ENCODE measurements at regions not wholly inside any gene's neighbourhood (a gene's known extent, or its start where the extent isn't known, plus 50 kb on each side); places are given as distances from the start of the nearest gene placed in this dataset.

GRCh38 chr2:217563565-217563964 lies 439.2 kb downstream of the TNS1 start:
- no peaks in the 10 kb centered on the region for H3K27me3 ChIP-seq (ENCODE audit: insufficient read depth in 3 of 3, low read length in 2 of 3)
- H3K36me3 ChIP-seq (ENCODE audit: insufficient read depth in 1 of 2, low read depth in 1 of 2) = no peaks in the 10 kb centered on the region
- no peaks in the 10 kb centered on the region for H3K4me1 ChIP-seq
- 82 to 97% (median 89%) methylated on average over 3 of the region's 3 CpGs for WGBS, 3 donors
- ATAC-seq = no peak
- H3K4me3 ChIP-seq = no peak overlapping the region
- TF ChIP-seq, protein P1, sequence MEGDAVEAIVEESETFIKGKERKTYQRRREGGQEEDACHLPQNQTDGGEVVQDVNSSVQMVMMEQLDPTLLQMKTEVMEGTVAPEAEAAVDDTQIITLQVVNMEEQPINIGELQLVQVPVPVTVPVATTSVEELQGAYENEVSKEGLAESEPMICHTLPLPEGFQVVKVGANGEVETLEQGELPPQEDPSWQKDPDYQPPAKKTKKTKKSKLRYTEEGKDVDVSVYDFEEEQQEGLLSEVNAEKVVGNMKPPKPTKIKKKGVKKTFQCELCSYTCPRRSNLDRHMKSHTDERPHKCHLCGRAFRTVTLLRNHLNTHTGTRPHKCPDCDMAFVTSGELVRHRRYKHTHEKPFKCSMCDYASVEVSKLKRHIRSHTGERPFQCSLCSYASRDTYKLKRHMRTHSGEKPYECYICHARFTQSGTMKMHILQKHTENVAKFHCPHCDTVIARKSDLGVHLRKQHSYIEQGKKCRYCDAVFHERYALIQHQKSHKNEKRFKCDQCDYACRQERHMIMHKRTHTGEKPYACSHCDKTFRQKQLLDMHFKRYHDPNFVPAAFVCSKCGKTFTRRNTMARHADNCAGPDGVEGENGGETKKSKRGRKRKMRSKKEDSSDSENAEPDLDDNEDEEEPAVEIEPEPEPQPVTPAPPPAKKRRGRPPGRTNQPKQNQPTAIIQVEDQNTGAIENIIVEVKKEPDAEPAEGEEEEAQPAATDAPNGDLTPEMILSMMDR (IDR thresholded peaks at IDR 0.05) = no peak
- no peak for DNase-seq
- no peak overlapping the region for H3K27ac ChIP-seq
- intact Hi-C loops (cut with DNase I) = no loop called here
- H3K9me3 ChIP-seq = no peaks in the 10 kb centered on the region

DNA sequence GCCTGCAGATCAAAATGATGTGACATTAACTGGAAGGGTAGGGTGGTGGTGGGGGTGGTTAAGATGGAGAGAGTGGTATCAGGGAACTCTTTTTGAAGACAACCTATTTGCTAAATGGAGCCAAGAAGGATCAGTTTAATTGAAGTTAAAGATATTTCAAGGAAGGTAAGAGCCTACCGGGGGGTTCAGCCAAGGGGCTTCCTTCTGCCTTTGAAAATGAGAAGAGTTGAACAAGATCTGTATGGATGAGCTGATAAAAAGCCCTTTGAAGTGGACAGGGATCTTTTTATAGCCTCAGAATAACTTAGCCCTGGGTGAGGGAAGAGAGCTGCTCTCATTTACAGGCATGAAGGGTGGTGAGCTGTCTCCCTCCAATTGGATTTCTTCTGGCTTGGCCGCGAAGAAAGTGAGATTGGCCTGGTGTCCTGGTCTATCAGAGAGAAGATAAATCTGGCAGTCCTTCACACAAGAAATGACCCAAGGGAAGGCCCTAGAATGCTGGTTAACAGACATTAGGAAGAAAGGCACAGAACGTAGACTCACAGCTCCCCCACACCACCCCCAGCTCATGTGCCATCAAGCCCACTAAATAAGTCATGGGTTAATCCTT lies 439.8 kb downstream of the TNS1 start:
- Histone ChIP-seq H3K27me3 (ENCODE audit: insufficient read depth in 3 of 3, low read length in 2 of 3) (no peaks in the 10 kb centered on the region), H3K27ac (no peak overlapping the region), H3K36me3 (ENCODE audit: insufficient read depth in 1 of 2, low read depth in 1 of 2) (no peaks in the 10 kb centered on the region), H3K9me3 (no peaks in the 10 kb centered on the region), H3K4me1 (no peaks in the 10 kb centered on the region), H3K4me3 (no peak overlapping the region)
- intact Hi-C loops (cut with DNase I) = no loop called here
- TF ChIP-seq, protein P1 (IDR thresholded peaks at IDR 0.05) = no peak
- no peak for DNase-seq
- ATAC-seq = no peak
- WGBS, 3 donors = 90 to 94% (median 90%) methylated on average over 4 of the region's 4 CpGs

GRCh38 chr2:217559084-217559483 lies 443.7 kb downstream of the TNS1 start:
- no peak for ATAC-seq
- H3K4me1 ChIP-seq = peaks cover 3% of the 10 kb centered on the region

GRCh38 chr2:217555081-217555876 lies 447.5 kb downstream of the TNS1 start:
- intact Hi-C loops (cut with DNase I) = no loop called here
- peak in 1 of 2 donors; percentile 14 for DNase-seq
- WGBS, 3 donors = 47 to 62% (median 60%) methylated on average over 7 of the region's 7 CpGs
- H3K27ac ChIP-seq = no peak overlapping the region
- no peaks in the 10 kb centered on the region for H3K9me3 ChIP-seq
- H3K36me3 ChIP-seq (ENCODE audit: insufficient read depth in 1 of 2, low read depth in 1 of 2) = no peaks in the 10 kb centered on the region
- H3K4me3 ChIP-seq = no peak overlapping the region
- H3K4me1 ChIP-seq = peaks cover 10% of the 10 kb centered on the region
- TF ChIP-seq, protein P1 (IDR thresholded peaks at IDR 0.05) = no peak
- no peaks in the 10 kb centered on the region for H3K27me3 ChIP-seq (ENCODE audit: insufficient read depth in 3 of 3, low read length in 2 of 3)
- no peak for ATAC-seq

More at GRCh38 chr2:217559084-217559483, 443.7 kb downstream of the TNS1 start:
- DNase-seq = no peak
- Histone ChIP-seq H3K4me3 (no peak overlapping the region), H3K27me3 (ENCODE audit: insufficient read depth in 3 of 3, low read length in 2 of 3) (no peaks in the 10 kb centered on the region), H3K36me3 (ENCODE audit: insufficient read depth in 1 of 2, low read depth in 1 of 2) (no peaks in the 10 kb centered on the region), H3K27ac (no peak overlapping the region), H3K9me3 (no peaks in the 10 kb centered on the region)
- 83 to 87% (median 86%) methylated on average over 2 of the region's 2 CpGs for WGBS, 3 donors
- TF ChIP-seq, protein P1 (IDR thresholded peaks at IDR 0.05) = no peak
- intact Hi-C loops (cut with DNase I) = no loop called here

All from psoas muscle (tissue), 7 donors.